Erythroblast (primary cell): ENCODE measurements at regions not wholly inside any gene's neighbourhood (a gene's known extent, or its start where the extent isn't known, plus 50 kb on each side); places are given as distances from the start of the nearest gene placed in this dataset.

Source experiments
- GATA1 ChIP-seq: IDR thresholded peaks from 2 replicates; pipeline ENCODE4 v1.6.1; 2011; ENCODE audit warnings: low read depth, mild to moderate bottlenecking, control low read depth, low read length, moderate library complexity
- POLR2A ChIP-seq: IDR thresholded peaks from 2 replicates; pipeline ENCODE4 v1.6.1; 2011; ENCODE audit warnings: mild to moderate bottlenecking, low read length

DNA sequence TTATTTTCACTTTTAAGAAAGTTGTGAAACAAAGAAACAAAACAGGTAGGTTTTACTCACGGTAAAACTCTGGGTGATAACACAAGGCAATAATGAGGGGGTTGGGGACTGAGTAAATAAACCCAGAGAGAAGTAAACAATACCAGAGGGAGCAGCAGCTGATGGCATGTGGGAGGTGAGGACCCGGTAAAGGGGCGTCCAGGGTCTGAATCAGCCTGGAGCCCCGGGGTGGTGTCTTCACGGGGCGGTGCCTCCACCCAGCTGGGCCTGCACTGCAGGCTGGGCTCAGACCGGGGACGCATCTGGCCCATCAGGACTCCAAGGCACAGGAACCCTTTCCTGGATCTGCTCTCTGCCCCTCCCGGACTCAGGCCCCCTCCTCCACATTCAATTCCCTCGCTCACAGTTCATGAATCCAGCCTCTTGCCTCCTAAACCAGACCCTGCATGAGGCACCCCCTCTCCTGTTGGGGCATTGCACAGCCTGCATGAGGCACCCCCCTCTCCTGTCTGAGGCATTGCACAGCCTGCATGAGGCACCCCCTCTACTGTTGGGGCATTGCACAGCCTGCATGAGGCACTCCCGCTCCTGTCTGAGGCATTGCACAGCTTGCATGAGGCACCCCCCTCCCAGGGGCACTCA, 73.9 kb upstream of the MFGE8 start:
- TF ChIP-seq POLR2A (no peak), GATA1 (no peak)
